Right forelimb (tissue), 1 donor: ENCODE measurements at regions not wholly inside any gene's neighbourhood (a gene's known extent, or its start where the extent isn't known, plus 50 kb on each side); places are given as distances from the start of the nearest gene placed in this dataset.

Experiments used
- DNase-seq: peaks from one replicate; pipeline ENCODE4 v3.0.0-alpha.2; 2018

DNA sequence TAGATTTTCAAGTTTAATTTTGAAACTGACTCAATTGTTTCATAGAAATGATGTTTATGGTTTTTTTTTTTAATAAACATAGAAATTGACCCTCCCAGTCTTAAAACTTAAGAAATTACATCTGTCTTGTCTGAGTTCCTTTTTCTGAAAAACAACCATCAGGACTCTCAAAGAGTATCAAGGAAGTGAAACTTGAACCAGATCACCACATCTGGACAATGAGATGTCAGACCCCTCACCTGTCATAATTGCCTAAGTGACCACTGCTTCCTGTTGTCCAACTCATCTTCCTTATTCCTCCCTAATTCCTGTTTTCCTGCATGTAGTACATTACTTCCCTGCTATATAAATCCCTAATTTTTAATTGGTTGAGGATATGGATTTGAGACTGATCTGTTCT lies 441.5 kb upstream of the ARHGEF26 start:
- no peak for DNase-seq

- DNase-seq, result no peak
These were observed 440.7 kb upstream of the ARHGEF26 start for GRCh38 chr3:153680526-153680925.

DNA sequence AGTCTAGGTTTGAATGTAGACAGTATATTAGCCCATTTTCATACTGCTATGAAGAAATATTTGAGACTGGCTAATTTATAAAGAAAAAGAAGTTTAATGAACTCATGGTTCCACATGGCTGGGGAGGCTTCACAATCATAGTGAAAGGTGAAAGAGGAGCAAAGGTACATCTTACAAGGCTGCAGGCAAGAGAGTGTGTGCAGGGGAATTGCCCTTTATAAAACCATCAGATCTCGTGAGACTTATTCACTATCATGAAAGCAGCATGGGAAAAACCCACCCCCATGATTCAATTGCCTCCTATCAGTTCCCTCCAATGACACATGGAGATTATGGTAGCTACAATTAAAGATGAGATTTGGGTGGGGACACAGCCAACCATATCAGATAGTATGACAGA lies 440.1 kb upstream of the ARHGEF26 start:
- DNase-seq, result no peak

DNA sequence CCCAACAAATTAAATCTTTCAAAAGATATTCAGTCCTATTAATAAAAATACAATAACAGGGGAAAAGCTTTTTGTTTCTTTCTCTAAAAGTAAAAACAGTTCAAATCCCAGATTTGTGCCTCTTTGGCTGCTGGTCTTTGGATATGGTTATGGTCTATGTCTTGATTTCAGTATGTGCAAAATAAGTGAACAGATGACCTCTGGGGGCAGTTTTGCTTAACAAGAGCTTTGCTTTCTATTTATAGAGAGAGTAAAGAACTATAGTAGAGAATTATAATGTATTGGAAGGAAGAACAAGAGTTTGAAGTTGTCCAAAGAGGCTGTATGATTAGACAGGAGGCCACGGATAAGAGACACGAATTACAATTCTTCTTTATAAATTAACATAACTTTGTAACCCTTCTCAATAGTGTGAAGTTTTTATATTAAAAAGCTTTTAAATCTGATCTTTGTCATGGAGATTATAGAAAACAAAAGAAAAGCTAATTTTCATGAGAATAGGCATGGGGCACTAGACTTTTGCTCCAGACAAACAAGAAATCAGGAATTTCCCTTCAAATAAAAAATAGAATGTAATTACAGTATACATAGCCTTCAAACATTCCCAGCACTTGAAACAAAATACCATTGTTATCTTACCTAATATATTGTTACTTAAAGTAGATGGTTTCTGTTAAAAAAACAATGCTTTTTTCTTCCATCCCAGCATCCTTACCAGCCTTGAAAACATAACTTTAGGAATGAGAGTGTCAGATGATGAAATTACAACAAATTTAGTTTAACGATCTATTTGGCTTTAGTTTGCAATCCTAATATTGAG lies 432.7 kb upstream of the ARHGEF26 start:
- no peak for DNase-seq

GRCh38 chr3:153693207-153693606 lies 428.0 kb upstream of the ARHGEF26 start:
- no peak for DNase-seq

- no peak for DNase-seq
These were observed 419.1 kb upstream of the ARHGEF26 start for GRCh38 chr3:153702106-153702505.

- no peak for DNase-seq
These were observed 417.1 kb upstream of the ARHGEF26 start for GRCh38 chr3:153704115-153704514.

- DNase-seq, result no peak
These were observed 414.5 kb upstream of the ARHGEF26 start for GRCh38 chr3:153706706-153707105.

- no peak for DNase-seq
These were observed 407.2 kb upstream of the ARHGEF26 start for GRCh38 chr3:153714016-153714415.

DNA sequence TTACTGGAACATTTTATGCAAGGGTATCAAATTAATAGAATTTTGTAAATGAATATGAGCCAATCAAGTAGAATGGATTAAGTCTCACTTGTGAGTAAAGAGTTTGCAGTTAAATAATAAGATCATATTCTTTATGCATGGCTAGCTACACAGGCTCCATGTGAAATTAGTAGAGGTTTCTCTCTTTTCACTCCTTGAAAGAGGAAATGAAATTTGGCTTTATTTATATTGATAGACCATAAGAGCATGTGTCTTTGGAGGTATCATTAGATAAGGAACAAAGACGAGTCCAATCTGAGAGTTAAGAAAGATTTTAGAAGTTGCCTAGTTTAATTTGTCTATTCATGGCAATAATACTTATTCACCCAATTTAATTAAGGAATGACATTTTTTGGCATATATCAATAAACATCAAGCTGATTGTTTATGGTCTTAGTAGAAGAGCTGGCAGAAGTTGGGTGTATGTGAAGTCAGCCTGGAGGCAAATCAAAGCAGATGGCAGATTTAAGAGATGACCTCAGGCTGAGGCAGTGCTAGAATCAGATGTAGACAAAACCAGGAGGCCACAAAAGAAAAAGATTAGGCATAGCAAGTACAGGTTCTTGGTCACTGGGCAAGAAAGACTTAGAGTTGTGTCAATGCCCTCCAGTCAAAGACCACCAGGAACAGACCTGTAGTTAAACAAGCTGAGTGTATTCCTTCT lies 406.5 kb upstream of the ARHGEF26 start:
- no peak for DNase-seq

DNA sequence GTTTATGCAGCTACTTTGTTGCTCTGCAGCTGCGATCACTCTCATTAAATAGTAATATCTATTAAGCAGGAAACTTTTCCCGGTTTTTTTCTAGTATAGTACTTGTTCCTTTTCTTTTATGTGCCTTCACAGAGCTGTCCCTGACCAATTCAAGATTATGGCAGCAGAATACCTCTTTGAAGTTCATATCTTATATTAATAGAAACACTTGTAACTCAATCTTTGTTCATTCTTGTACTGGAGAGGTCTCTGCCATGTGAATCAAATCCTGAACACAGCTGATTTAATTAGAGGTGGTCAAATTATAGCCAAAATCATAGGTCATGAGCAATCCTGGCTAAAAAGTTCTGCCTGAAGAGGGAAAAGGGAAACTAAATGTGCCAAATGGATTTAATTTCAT lies 399.0 kb upstream of the ARHGEF26 start:
- no peak for DNase-seq

DNA sequence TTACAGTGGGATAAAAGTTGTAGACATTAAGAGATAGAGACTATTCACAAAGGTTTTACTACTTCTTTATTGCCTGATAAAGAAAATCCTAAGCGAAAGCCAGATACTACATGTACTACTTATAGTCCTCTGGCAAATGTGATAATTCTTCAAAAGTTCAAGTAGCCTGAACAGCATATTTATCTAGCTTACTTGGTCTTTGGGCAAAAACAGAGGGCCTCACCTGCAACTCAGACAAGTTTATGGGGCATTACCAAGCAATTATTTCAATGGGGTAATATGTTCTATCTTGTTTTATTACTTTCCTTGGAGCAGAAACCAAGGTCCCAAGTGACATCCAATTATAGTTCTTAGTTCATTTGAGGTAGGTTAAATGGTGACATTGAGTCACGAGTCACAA lies 390.1 kb upstream of the ARHGEF26 start:
- DNase-seq, result no peak

GRCh38 chr3:153734777-153735551 lies 386.2 kb upstream of the ARHGEF26 start:
- no peak for DNase-seq

GRCh38 chr3:153740109-153740508 lies 381.1 kb upstream of the ARHGEF26 start:
- no peak for DNase-seq

GRCh38 chr3:153744889-153745288 lies 376.3 kb upstream of the ARHGEF26 start:
- no peak for DNase-seq

GRCh38 chr3:153746211-153746610 lies 375.0 kb upstream of the ARHGEF26 start:
- DNase-seq, result no peak

DNA sequence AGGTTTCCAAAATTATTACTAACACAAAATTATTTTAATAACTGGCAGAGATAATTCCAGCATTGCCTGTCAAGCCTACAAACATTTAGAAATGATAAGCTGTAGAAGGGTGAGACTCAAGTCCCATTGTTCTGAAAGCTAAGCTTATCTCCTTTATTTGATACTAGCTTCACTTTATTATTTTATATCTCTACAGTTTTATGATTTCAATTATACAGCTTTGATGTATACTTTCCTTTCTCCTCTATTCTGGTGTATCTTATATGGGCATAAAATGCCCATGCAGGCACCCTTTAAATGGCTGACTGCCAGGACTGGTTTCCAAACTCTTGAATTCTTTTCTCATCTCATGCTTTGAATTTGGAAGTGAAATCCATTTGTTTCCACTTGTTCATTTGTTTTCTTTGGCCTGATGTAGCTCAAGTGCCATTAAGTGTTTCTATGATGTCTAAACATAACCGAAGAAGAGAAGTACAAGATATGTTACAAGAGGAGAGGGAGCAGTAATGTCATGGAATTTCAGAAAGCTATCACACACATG lies 372.1 kb upstream of the ARHGEF26 start:
- no peak for DNase-seq

DNA sequence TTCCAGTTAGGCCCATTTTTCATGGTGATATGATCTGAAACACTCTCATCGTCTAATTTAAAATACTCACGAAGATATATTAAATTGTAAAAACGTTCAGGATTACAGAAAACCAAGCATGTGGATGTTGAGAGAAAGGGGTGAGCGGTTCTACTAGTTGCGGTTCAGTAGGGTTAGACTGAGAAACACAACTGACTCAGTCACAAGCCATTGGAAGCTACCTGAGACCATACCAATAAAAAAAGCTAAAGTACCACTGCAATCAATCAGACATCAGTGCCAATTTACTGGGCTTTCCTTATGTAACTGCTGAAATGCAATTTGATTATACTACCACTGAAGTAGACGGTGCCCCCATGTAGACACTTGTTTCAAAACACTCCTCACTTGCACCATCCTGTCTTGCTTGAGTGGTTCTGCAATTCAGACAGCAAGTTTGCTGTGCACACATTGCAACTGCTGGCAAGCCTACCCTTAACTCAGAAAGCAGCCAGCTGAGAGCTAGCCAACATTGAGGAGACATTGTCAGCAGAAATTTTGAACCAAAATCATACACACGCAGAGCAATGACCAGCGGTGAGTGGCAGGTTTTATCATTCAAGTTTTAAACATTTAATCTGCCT lies 368.7 kb upstream of the ARHGEF26 start:
- no peak for DNase-seq

DNA sequence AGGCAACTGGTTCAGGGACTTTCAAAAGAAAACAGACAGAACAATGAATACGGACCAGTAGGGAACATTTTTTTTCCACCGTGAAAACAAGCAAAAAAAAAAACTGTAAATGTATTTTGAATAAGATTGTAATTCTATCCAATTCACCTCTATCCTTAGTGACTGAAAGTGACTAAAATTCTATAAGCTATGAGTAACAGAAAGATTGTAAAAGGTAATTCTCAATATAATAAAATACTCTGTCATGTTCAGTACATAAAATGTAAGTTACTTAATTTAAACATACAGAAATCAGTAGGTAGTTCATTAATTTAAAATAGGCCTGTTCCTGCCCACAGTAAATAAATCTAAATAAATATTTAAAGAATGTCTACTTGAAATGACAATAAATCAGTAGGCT lies 368.2 kb upstream of the ARHGEF26 start:
- no peak for DNase-seq

DNA sequence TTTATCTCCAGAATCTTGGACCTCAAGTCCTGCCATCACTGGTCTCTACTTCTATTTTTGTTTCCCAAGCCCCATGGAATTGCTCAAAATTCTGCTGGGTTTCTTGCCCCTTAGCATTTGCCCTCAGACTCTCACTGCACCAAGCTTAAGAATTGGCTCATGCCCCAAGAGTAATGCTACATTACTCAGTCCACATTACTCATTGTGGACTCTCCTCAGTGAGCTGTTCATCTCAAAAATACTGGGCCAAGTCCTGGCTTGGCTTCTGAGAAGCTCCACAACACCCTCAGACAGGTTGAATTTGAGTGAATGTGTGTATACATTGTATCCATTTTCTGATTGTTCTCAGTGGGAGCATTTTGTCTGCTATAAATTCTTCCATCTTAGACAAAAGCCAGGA lies 364.4 kb upstream of the ARHGEF26 start:
- no peak for DNase-seq

DNA sequence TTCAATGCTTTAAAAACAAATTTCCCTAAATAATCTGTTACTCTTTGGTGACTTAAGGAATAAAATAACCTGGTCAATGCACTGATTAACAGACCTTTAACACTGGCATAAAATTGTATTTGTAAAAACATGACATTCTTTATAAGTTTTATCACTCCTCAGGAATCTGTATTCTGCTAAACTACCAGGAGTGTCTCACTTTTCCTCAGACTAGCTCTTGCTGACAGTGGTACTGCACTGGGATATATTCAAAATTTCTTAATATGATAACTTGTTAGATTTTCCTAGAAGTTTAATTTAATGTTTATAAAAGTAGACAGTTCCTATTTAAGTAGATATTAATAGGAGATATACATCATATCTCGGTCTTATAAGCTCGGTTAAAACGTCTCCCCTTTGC lies 363.4 kb upstream of the ARHGEF26 start:
- DNase-seq, result no peak

DNA sequence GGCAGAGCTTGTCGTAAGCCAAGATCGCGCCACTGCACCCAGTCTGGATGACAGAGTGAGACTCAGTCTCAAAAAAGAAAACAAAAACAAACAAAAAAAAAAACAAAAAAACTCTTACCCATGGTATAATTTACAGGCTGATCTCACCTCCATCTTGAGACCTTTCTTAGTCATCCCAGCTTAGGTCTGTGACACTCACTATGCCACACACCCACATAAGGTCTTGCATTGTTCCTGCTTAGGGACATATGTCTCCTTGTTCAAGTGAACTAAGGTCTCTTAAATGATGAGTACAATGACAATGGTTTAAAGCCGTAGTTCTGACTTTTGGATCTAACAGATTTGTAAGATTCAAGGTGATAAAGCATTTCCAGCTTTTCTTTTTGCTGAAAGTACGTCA lies 360.2 kb upstream of the ARHGEF26 start:
- no peak for DNase-seq
